ENCODE measurements at regions not wholly inside any gene's neighbourhood (a gene's known extent, or its start where the extent isn't known, plus 50 kb on each side); places are given as distances from the start of the nearest gene placed in this dataset.

- Histone ChIP-seq H3K36me3 (ENCODE audit: control insufficient read depth, insufficient read depth, low read length) (no peaks in the 10 kb centered on the region), H3K4me3 (ENCODE audit: low read depth, low read length) (no peak overlapping the region), H3K27me3 (ENCODE audit: control insufficient read depth, insufficient read depth, low read length) (no peaks in the 10 kb centered on the region)
- no peak for TF ChIP-seq CTCF (IDR thresholded peaks at IDR 0.05; ENCODE audit: insufficient read depth, low read length, severe bottlenecking)
- FAIRE-seq = no peak
- no peak for DNase-seq (ENCODE audit: low read depth)
These were observed 207.5 kb upstream of the SAMSN1 start for GRCh38 chr21:14753466-14754258.

- no peak for FAIRE-seq
- no peak for DNase-seq (ENCODE audit: low read depth)
- Histone ChIP-seq H3K36me3 (ENCODE audit: control insufficient read depth, insufficient read depth, low read length) (no peaks in the 10 kb centered on the region), H3K4me3 (ENCODE audit: low read depth, low read length) (no peak overlapping the region), H3K27me3 (ENCODE audit: control insufficient read depth, insufficient read depth, low read length) (no peaks in the 10 kb centered on the region)
- no peak for TF ChIP-seq CTCF (IDR thresholded peaks at IDR 0.05; ENCODE audit: insufficient read depth, low read length, severe bottlenecking)
These were observed 207.0 kb upstream of the SAMSN1 start for GRCh38 chr21:14753069-14753465.

GRCh38 chr21:14752345-14752909 is 206.3 kb upstream of the SAMSN1 start:
- DNase-seq (ENCODE audit: low read depth) (no peak), FAIRE-seq (no peak)
- no peak overlapping the region for H3K4me3 ChIP-seq (ENCODE audit: low read depth, low read length)
- no peak for TF ChIP-seq CTCF (IDR thresholded peaks at IDR 0.05; ENCODE audit: insufficient read depth, low read length, severe bottlenecking)
- H3K27me3 ChIP-seq (ENCODE audit: control insufficient read depth, insufficient read depth, low read length) = no peaks in the 10 kb centered on the region
- no peaks in the 10 kb centered on the region for H3K36me3 ChIP-seq (ENCODE audit: control insufficient read depth, insufficient read depth, low read length)

- no peaks in the 10 kb centered on the region for H3K27me3 ChIP-seq (ENCODE audit: control insufficient read depth, insufficient read depth, low read length)
- H3K36me3 ChIP-seq (ENCODE audit: control insufficient read depth, insufficient read depth, low read length) = no peaks in the 10 kb centered on the region
- no peak overlapping the region for H3K4me3 ChIP-seq (ENCODE audit: low read depth, low read length)
- FAIRE-seq (no peak), DNase-seq (ENCODE audit: low read depth) (no peak)
- no peak for TF ChIP-seq CTCF (IDR thresholded peaks at IDR 0.05; ENCODE audit: insufficient read depth, low read length, severe bottlenecking)
These were observed 205.7 kb upstream of the SAMSN1 start for GRCh38 chr21:14751602-14752344.

GRCh38 chr21:14751011-14751410 is 204.9 kb upstream of the SAMSN1 start:
- no peak for TF ChIP-seq CTCF (IDR thresholded peaks at IDR 0.05; ENCODE audit: insufficient read depth, low read length, severe bottlenecking)
- Histone ChIP-seq H3K36me3 (ENCODE audit: control insufficient read depth, insufficient read depth, low read length) (no peaks in the 10 kb centered on the region), H3K27me3 (ENCODE audit: control insufficient read depth, insufficient read depth, low read length) (no peaks in the 10 kb centered on the region), H3K4me3 (ENCODE audit: low read depth, low read length) (no peak overlapping the region)
- FAIRE-seq = no peak
- DNase-seq (ENCODE audit: low read depth) = no peak
